Vagina (tissue), 2 donors: ENCODE measurements at regions not wholly inside any gene's neighbourhood (a gene's known extent, or its start where the extent isn't known, plus 50 kb on each side); places are given as distances from the start of the nearest gene placed in this dataset.

Experiments
- POLR2A ChIP-seq, 2 donors: fragments of 450-650 bp; IDR thresholded peaks; one replicate each; pipeline ENCODE4 v1.6.1; 2017; ENCODE audit warnings: antibody characterized with exemption in 2 of 2, mild to moderate bottlenecking in 2 of 2, moderate library complexity in 2 of 2
- POLR2AphosphoS5 ChIP-seq, 2 donors: sonication (generic); formaldehyde crosslinking; IDR thresholded peaks; one replicate each; pipeline ENCODE4 v1.9.0; 2017; ENCODE audit warnings: antibody characterized with exemption in 2 of 2, mild to moderate bottlenecking in 2 of 2, low read depth in 1 of 2; ENCODE audit not compliant: insufficient read depth in 1 of 2
- TF ChIP-seq, protein P1 (sequence below), 3 experiments: fragments of 450-650 bp in 2 of 3; fragments of 200-600 bp in 1 of 3; sonication (generic) in 1 of 3; IDR thresholded peaks; one replicate each; pipeline ENCODE4 v1.5.1; 2017 to 2019; ENCODE audit warnings: antibody characterized with exemption in 3 of 3, mild to moderate bottlenecking in 2 of 3, moderate library complexity in 2 of 3

DNA sequence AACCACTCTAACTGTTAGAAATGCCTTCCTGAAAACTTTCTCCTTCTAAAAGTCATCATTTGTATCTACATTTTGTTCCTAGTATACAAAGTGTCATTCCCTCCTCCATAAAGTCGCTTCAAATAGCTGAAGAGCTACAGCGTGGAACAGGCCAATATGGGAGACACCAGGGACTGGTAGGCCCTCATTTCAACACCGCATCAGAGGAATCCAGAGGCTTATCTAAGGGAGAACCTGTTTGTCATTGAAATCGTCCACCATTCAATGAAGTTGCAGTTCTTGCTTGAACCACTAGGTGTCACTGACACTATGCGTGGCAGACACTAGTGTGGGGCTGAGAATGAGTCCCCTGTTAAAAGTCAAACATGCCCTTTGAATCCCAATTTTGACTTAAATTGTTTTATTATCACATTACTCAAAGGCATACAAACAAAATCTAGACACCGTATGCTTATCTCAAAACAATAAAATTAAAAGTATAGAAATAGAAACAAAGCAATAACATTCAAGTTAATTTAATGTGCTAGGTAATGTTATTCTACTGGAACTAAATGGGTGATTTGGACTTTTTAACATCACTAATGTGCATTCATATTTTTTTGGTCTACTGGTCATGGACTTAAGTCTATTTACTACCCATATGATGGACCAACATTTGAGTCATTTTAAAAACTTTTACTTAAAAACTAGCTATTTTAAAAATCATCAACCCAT lies 182.3 kb downstream of the FCRL5 start:
- TF ChIP-seq, protein P1, sequence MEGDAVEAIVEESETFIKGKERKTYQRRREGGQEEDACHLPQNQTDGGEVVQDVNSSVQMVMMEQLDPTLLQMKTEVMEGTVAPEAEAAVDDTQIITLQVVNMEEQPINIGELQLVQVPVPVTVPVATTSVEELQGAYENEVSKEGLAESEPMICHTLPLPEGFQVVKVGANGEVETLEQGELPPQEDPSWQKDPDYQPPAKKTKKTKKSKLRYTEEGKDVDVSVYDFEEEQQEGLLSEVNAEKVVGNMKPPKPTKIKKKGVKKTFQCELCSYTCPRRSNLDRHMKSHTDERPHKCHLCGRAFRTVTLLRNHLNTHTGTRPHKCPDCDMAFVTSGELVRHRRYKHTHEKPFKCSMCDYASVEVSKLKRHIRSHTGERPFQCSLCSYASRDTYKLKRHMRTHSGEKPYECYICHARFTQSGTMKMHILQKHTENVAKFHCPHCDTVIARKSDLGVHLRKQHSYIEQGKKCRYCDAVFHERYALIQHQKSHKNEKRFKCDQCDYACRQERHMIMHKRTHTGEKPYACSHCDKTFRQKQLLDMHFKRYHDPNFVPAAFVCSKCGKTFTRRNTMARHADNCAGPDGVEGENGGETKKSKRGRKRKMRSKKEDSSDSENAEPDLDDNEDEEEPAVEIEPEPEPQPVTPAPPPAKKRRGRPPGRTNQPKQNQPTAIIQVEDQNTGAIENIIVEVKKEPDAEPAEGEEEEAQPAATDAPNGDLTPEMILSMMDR (IDR thresholded peaks at IDR 0.05), result peak; percentile 46 to 72 (median 67)
- TF ChIP-seq POLR2A (IDR thresholded peaks at IDR 0.05), result no peak
- no peak for TF ChIP-seq POLR2AphosphoS5 (IDR thresholded peaks at IDR 0.05; ENCODE audit: insufficient read depth in 1 of 2, low read depth in 1 of 2)
